GM18505 (cell line): ENCODE measurements at regions not wholly inside any gene's neighbourhood (a gene's known extent, or its start where the extent isn't known, plus 50 kb on each side); places are given as distances from the start of the nearest gene placed in this dataset.
A peak's percentile ranks its signal among the peaks of the same experiment; 100 is the strongest.
"Not testable (repeated sequence)": the region's sequence is repeated elsewhere in the genome, so short reads cannot be mapped to it uniquely, and the experiment has no call there.

Experiments
- ATAC-seq: cut with Tn5 transposase; IDR thresholded peaks from one replicate; pipeline ENCODE4 v1.9.1; 2021; ENCODE audit not compliant: unreplicated experiment
- POLR2A ChIP-seq: IDR thresholded peaks from 4 replicates; pipeline ENCODE4 v1.6.1; 2011; ENCODE audit warnings: borderline replicate concordance; ENCODE audit not compliant: insufficient read depth, insufficient read length; ENCODE audit errors: extremely low read depth

DNA sequence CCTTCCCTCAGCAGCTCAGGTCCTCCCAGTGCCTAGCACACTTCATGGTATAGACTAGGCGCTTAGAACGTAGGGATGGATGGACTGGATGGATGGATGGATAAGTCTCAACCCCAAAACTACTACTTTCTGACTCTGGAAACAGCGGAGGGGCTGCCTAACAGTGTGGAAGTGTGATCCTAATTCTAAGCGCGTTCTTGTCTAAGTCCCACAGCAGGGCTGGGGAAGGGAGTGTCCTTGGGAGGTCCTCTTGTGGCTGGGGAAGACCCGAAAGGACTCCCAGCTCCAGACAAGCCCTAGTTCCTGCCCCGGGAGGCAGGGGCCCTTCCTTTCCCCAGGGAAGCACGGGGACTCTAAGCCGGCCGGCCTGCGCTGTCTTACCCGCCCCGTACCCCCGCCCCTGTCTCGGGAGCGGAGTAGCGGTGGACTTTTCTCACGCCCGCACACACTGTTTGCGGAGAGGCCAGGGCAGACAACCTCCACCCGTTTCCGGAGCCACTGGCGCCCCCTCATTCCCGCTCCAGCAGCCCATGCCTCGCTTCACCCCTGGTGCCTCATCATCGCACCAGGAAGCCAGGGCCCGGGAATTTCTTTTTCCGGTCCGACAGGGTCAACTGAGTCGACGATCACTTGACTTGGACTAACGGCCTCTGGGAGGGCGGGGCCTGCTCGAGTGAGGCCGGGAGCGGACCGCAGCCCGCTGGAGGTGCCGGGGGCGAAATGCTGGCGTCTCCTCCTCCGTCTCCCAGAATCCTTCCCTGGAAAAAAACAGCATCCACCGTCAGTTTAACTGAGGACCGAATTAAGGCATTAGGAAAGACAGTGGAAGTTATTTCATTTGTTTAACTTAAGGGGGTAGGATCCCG, 133.3 kb downstream of the TBC1D2B start:
- TF ChIP-seq POLR2A, result no peak
- peak; percentile 56 for ATAC-seq

DNA sequence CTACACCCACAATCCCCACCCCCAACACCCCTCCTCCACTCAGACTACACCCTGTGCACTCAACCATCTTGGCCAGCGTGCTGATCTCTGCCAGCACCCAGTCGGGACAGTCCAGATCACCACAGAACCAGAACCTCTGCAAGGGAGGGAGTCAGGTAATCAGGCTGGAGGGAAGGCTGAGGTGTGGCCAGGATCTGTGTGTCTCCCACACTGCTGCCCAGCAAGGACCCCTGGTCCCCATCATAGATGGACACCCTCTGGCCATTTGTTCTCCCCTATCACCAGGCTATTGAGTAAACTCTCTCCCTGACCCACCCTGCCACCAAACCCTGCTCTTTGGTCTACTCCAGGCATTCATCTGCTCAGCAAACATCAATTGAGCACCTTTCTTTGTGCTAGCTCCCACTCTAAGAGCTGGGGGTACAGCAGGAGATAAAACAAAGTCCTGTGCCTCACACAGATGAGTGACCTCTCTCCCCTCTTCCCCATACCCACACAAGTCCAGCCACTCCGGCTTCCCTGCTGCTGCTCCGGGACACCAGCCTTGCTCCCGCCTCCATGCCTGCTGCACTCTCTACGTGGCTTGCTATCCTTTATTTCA, 134.8 kb downstream of the TBC1D2B start:
- no peak for TF ChIP-seq POLR2A
- no peak for ATAC-seq

DNA sequence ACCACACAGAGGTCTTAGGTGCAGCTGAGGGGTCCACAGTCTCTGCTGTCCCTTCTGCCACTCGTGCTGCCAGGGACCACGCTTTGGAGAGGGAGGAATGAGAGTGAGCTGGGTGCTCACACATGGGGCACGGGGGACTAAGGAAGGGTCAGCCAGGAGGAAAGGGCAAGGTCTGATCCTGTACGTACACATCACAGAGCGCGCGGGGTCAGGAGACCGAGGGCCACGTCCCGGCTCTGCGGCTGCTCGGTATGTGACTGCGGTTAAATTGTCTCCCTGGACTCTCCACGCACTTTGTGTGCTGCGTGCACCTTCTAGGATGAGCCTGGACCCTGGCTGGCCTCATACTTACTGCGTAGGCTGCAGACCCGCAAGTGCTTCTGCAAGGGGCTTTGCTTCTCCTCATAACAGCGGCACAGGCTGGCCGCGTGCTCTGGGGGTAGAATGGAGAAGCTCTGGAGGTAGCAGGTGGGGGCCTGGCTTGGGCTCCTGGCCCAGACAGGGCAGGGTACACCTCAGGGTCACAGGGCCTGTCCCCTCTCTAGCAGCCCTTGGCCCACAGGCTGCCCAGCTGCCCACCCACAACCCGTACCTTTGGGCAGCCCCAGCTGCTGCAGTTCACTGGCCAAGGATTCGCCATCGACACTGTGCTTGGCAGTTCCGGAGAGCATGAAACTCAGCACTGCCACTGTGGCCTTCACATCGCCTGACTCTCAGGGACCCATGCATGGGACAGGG, 136.3 kb downstream of the TBC1D2B start:
- not testable (repeated sequence) for ATAC-seq

GRCh38 chr15:77940381-77940947, 137.0 kb downstream of the TBC1D2B start:
- no peak for TF ChIP-seq POLR2A
- no peak for ATAC-seq

- TF ChIP-seq POLR2A, result no peak
- ATAC-seq, result no peak
These were observed 137.7 kb downstream of the TBC1D2B start for GRCh38 chr15:77939851-77940250.

GRCh38 chr15:77939026-77939425, 138.5 kb downstream of the TBC1D2B start:
- ATAC-seq, result not testable (repeated sequence)

DNA sequence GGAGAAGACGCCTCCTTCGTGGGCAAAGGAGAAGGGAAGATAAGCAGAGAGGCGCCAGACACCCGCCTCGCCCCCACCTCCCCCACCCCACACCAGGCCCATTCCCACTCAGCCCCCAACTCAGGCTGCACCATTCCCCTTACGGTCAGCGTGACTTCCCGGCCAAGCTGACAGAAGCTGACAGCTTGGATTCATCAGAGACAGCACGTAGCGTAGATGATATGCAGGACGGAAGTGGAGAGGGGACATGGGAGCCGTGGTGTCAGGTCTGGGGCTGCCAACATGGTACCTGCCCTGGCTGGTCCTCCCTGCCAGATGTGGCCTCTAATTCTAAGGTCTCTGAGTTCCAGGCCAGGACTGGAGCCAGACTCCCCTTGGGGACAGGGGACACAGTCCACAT, 139.0 kb downstream of the TBC1D2B start:
- ATAC-seq, result not testable (repeated sequence)

- not testable (repeated sequence) for ATAC-seq
These were observed 140.9 kb downstream of the TBC1D2B start for GRCh38 chr15:77936567-77936966.

GRCh38 chr15:77934516-77934915, 143.0 kb downstream of the TBC1D2B start:
- not testable (repeated sequence) for ATAC-seq

GRCh38 chr15:77930907-77931306, 146.6 kb downstream of the TBC1D2B start:
- ATAC-seq, result not testable (repeated sequence)

- not testable (repeated sequence) for ATAC-seq
These were observed 147.0 kb downstream of the TBC1D2B start for GRCh38 chr15:77930490-77930889.

GRCh38 chr15:77926789-77927188, 150.7 kb downstream of the TBC1D2B start:
- ATAC-seq, result not testable (repeated sequence)

- ATAC-seq, result not testable (repeated sequence)
These were observed 151.2 kb downstream of the TBC1D2B start for GRCh38 chr15:77926296-77926695.

DNA sequence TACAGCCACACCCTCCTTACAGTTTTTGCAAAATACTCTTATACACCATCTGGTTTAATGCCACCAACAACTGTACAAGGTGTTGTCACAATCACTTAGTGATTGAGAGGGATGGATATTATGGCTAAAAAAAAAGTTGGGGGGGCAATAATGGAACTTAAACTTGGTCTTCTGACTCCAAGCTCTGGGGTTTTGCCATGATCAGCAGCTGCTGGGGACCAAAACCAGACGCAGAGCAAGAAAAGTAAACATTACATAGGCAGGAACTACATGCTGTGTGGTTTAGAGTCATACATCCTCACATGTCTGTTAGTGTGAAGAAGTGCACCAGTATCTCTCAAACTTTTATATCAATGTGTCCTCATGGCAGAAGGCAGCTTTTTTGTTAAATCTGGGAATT, 152.4 kb downstream of the TBC1D2B start:
- ATAC-seq, result not testable (repeated sequence)

- no peak for TF ChIP-seq POLR2A
- ATAC-seq, result no peak
These were observed 155.8 kb downstream of the TBC1D2B start for GRCh38 chr15:77921664-77922063.

GRCh38 chr15:77916966-77917635, 160.4 kb downstream of the TBC1D2B start:
- ATAC-seq, result not testable (repeated sequence)

DNA sequence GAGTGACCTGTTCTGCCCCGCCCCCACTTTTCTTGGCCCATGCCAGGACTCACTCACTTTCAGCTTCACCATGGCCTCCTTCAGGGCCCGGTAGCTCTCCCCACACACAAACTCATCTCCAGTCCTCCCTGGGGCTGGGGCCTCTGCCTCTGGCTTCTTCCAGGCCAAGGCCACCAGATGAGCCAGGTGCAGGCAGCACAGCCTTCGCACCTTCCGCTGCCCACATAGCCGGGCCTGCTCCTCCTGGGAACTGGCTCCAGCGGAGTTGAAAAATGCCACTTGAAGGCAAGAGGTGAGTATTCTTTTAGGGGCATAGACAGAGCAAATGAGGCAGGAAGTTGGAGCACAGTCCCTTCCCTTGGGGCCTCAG, 161.6 kb downstream of the TBC1D2B start:
- ATAC-seq, result not testable (repeated sequence)
